A673 (cell line): ENCODE measurements at regions not wholly inside any gene's neighbourhood (a gene's known extent, or its start where the extent isn't known, plus 50 kb on each side); places are given as distances from the start of the nearest gene placed in this dataset.

Experiments
- BruUV-seq: library from RNA; stranded (reverse); fragments of 400-500 nt; replicated peaks from 2 replicates; lab custom pipeline; 2021; lab: Mats Ljungman, UMichigan
- CTCF ChIA-PET: fragments of 300-600 bp; sonication (Branson Sonifier 250); formaldehyde crosslinking; loops from one replicate; lab custom pipeline; 2022; ENCODE audit warnings: antibody characterized with exemption; lab: Charles Lee
- POLR2A ChIA-PET: fragments of 300-600 bp; sonication (Branson Sonifier 250); formaldehyde crosslinking; loops from one replicate; lab custom pipeline; 2022; ENCODE audit warnings: antibody characterized with exemption; ENCODE audit not compliant: low non-redundant PET; lab: Charles Lee
- DNase-seq: peaks from one replicate; pipeline ENCODE4 v3.0.0-alpha.2; 2015; ENCODE audit warnings: low spot score
- H3K27ac ChIP-seq: fragments of 200-600 bp; sonication (generic); 2 replicates; pipeline ENCODE4 v1.5.1; 2016; ENCODE audit warnings: mixed run types, low read depth, mild to moderate bottlenecking, mixed read lengths, antibody characterized with exemption, low read length; ENCODE audit not compliant: poor library complexity, severe bottlenecking
- H3K27me3 ChIP-seq: fragments of 200-600 bp; sonication (generic); replicated peaks from 2 replicates; pipeline ENCODE4 v1.6.1; 2017; ENCODE audit warnings: mixed run types, low read depth, mild to moderate bottlenecking, mixed read lengths, antibody characterized with exemption, low read length; ENCODE audit not compliant: insufficient read depth, poor library complexity
- H3K36me3 ChIP-seq: fragments of 200-600 bp; sonication (generic); 2 replicates; pipeline ENCODE4 v1.6.1; 2016; ENCODE audit warnings: mixed run types, mild to moderate bottlenecking, mixed read lengths, antibody characterized with exemption, low read length; ENCODE audit not compliant: insufficient read depth, poor library complexity, severe bottlenecking
- H3K4me1 ChIP-seq: fragments of 200-600 bp; sonication (generic); 2 replicates; pipeline ENCODE4 v1.6.1; 2017; ENCODE audit warnings: mixed run types, mild to moderate bottlenecking, mixed read lengths, antibody characterized with exemption, low read length; ENCODE audit not compliant: insufficient read depth, poor library complexity, severe bottlenecking
- H3K4me3 ChIP-seq: fragments of 200-600 bp; sonication (generic); 2 replicates; pipeline ENCODE4 v1.5.1; 2016; ENCODE audit warnings: low read depth, mixed run types, mild to moderate bottlenecking, mixed read lengths, low read length; ENCODE audit not compliant: poor library complexity, severe bottlenecking
- H3K9me3 ChIP-seq: fragments of 200-600 bp; sonication (generic); 2 replicates; pipeline ENCODE4 v1.6.1; 2016; ENCODE audit warnings: mixed run types, low read depth, mild to moderate bottlenecking, mixed read lengths, antibody characterized with exemption, low read length; ENCODE audit not compliant: poor library complexity, severe bottlenecking
- CTCF ChIP-seq: fragments of 300-800, 200-600 bp; sonication (generic); conservative IDR thresholded peaks from 2 replicates; pipeline ENCODE4 v1.5.1; 2017; ENCODE audit warnings: low read depth, mild to moderate bottlenecking, antibody characterized with exemption, low read length, moderate library complexity, mixed read lengths
- EZH2 ChIP-seq: fragments of 200-600 bp; sonication (generic); IDR thresholded peaks from 2 replicates; pipeline ENCODE4 v1.6.1; 2017; ENCODE audit warnings: borderline replicate concordance, low read depth, mild to moderate bottlenecking, mixed read lengths, antibody characterized with exemption, low read length; ENCODE audit not compliant: poor library complexity, severe bottlenecking
- intact Hi-C: fragments of 100-400 bp; cut with micrococcal nuclease; formaldehyde crosslinking; loops from one replicate; pipeline ENCODE4 v1.10.0; 2022; ENCODE audit not compliant: unreplicated experiment

DNA sequence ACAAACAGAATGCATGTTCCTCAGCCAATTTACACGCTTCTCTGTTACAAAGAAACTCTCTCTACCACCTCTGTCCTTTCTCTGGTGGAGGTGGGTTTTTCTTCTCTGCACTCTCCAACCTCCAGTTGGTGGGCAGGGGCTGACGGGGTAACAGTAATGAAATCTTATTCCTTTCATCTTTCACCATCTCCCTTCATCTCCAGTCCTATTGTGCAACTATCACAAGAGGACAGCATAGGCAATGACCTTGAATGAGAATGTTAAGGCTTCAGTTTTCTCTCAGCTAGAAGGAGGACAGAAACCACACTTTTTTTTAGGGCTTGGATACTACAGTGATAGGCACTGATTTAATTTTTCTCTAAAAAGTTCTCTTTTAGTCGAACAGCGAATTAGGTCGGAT lies 81.7 kb upstream of the NEUROD1 start:
- ChIA-PET CTCF (no interaction called here), POLR2A (no interaction called here)
- no TSS peak for BruUV-seq
- no peaks in the 10 kb centered on the region for H3K36me3 ChIP-seq
- H3K4me3 ChIP-seq: no peak overlapping the region
- no peak for TF ChIP-seq EZH2
- TF ChIP-seq CTCF: no peak
- no peaks in the 10 kb centered on the region for H3K27me3 ChIP-seq
- intact Hi-C loops: no loop called here
- no peak for DNase-seq
- H3K9me3 ChIP-seq: no peaks in the 10 kb centered on the region
- H3K27ac ChIP-seq: no peak overlapping the region
- peaks cover 14% of the 10 kb centered on the region for H3K4me1 ChIP-seq

DNA sequence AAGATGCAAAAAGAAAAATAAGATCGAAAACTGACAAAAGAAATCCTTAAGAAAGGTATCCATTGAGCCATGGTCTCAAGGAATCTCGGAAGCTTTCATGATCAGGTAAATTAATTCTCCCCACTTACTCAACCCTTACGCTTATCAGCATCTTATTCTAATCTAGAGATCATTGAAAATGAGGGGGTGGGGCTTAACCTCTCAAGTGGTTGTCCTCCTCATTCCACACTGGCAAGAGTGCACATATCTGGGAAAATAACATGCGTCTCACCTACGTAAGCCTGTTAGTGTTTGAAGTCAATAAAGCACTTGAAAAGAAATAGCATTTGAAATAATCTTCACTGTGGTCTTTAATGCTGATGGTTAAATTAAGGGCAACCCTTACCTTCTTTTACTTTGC lies 82.5 kb upstream of the NEUROD1 start:
- TF ChIP-seq CTCF: no peak
- TF ChIP-seq EZH2: no peak
- Histone ChIP-seq H3K27me3 (no peaks in the 10 kb centered on the region), H3K4me1 (peaks cover 14% of the 10 kb centered on the region), H3K4me3 (no peak overlapping the region), H3K9me3 (no peaks in the 10 kb centered on the region), H3K36me3 (no peaks in the 10 kb centered on the region), H3K27ac (no peak overlapping the region)
- CTCF ChIA-PET: no interaction called here
- POLR2A ChIA-PET: no interaction called here
- intact Hi-C loops: no loop called here
- DNase-seq: no peak
- BruUV-seq: no TSS peak

DNA sequence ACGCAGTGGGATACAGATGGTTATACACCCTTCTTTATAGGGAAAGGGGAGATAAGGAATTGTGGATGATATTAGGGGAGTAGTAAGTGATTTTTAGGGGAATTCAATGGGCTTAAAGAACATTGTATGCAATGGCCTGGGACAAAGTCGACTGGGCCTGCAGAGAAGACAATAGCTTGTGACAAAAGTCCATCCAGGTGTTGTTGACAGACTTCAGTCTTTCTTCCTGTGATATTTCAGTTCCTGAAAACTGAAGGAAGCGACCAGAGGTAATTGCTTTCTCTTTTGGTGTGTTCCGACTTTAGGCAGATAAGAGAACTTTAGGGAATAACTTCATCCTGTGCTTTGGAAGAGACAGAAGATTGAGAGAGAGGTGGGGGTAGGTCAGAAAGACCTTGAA lies 83.1 kb upstream of the NEUROD1 start:
- POLR2A ChIA-PET: no interaction called here
- Histone ChIP-seq H3K36me3 (no peaks in the 10 kb centered on the region), H3K4me3 (no peak overlapping the region), H3K9me3 (no peaks in the 10 kb centered on the region), H3K4me1 (peaks cover 14% of the 10 kb centered on the region), H3K27me3 (no peaks in the 10 kb centered on the region), H3K27ac (no peak overlapping the region)
- no TSS peak for BruUV-seq
- intact Hi-C loops: no loop called here
- CTCF ChIA-PET: no interaction called here
- TF ChIP-seq CTCF: no peak
- TF ChIP-seq EZH2: no peak
- no peak for DNase-seq
